Endothelial cell (in vitro differentiated cells): ENCODE measurements at regions not wholly inside any gene's neighbourhood (a gene's known extent, or its start where the extent isn't known, plus 50 kb on each side); places are given as distances from the start of the nearest gene placed in this dataset.

Experiments used
- DNase-seq: peaks from one replicate; pipeline ENCODE4 v3.0.0; 2021; ENCODE audit warnings: low spot score
- H3K27ac Mint-ChIP-seq: one replicate; pipeline ENCODE4 v1.8.0; 2021; ENCODE audit warnings: mixed read lengths, inconsistent platforms; ENCODE audit not compliant: unreplicated experiment
- H3K27me3 Mint-ChIP-seq: one replicate; pipeline ENCODE4 v1.8.0; 2021; ENCODE audit warnings: mild to moderate bottlenecking, moderate library complexity, mixed read lengths, inconsistent platforms; ENCODE audit not compliant: unreplicated experiment
- H3K36me3 Mint-ChIP-seq: one replicate; pipeline ENCODE4 v1.8.0; 2021; ENCODE audit warnings: mild to moderate bottlenecking, low read depth, mixed read lengths, inconsistent platforms; ENCODE audit not compliant: unreplicated experiment
- H3K4me1 Mint-ChIP-seq: one replicate; pipeline ENCODE4 v1.8.0; 2021; ENCODE audit warnings: mild to moderate bottlenecking, mixed read lengths, inconsistent platforms; ENCODE audit not compliant: unreplicated experiment
- H3K4me3 Mint-ChIP-seq: one replicate; pipeline ENCODE4 v1.8.0; 2021; ENCODE audit warnings: mild to moderate bottlenecking, mixed read lengths, inconsistent platforms; ENCODE audit not compliant: unreplicated experiment
- H3K9me3 Mint-ChIP-seq: one replicate; pipeline ENCODE4 v1.8.0; 2021; ENCODE audit warnings: mixed read lengths, inconsistent platforms; ENCODE audit not compliant: unreplicated experiment
- CTCF ChIP-seq: fragments of 200-600 bp; sonication (generic); IDR thresholded peaks from one replicate; pipeline ENCODE4 v1.5.0; 2021; ENCODE audit warnings: antibody characterized with exemption; ENCODE audit not compliant: unreplicated experiment

- no peak for DNase-seq
- no peaks in the 10 kb centered on the region for H3K9me3 Mint-ChIP-seq
- peaks cover 3% of the 10 kb centered on the region for H3K4me1 Mint-ChIP-seq
- H3K4me3 Mint-ChIP-seq = no peak overlapping the region
- H3K27me3 Mint-ChIP-seq = peaks cover 3% of the 10 kb centered on the region
- H3K36me3 Mint-ChIP-seq = peaks cover 3% of the 10 kb centered on the region
- H3K27ac Mint-ChIP-seq = no peak overlapping the region
- no peak for TF ChIP-seq CTCF
These were observed 254.9 kb downstream of the PARN start for GRCh38 chr16:14375132-14375491.

DNA sequence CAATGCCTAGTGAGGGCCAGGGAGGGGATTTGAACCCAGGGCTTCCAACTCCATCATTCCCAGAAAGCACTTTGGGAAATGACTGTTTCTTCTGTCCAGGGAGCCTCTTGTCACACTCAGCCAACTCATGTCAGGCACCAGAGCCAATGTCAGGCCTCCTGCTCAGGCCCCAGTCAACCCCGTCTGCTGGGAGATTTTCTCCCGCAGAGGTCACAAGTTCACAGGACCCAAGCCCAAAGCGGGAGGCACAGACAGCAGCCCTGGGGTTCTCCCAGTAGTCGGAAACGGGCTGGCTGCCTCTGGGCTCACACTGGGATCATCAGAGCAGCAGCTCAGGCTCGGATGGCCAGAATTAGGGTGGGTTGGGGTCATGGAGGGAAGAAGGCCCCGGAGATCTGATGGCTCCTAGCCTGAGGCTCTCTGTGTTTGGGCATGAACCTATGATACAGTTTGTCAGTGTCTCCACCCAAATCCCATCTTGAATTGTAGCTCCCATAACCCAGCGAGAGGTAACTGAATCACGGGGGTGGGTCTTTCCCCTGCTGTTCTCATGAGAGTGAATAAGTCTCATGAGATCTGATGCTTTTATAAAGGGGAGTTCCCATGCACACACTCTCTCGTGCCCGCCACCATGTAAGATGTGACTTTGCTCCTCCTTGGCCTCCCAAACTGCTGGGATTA, 255.5 kb downstream of the PARN start:
- peaks cover 3% of the 10 kb centered on the region for H3K4me1 Mint-ChIP-seq
- H3K27ac Mint-ChIP-seq = no peak overlapping the region
- TF ChIP-seq CTCF = no peak
- peaks cover 3% of the 10 kb centered on the region for H3K36me3 Mint-ChIP-seq
- H3K27me3 Mint-ChIP-seq = peaks cover 3% of the 10 kb centered on the region
- H3K4me3 Mint-ChIP-seq = no peak overlapping the region
- no peak for DNase-seq
- H3K9me3 Mint-ChIP-seq = no peaks in the 10 kb centered on the region

- peaks cover 3% of the 10 kb centered on the region for H3K36me3 Mint-ChIP-seq
- no peaks in the 10 kb centered on the region for H3K9me3 Mint-ChIP-seq
- no peak for DNase-seq
- H3K4me1 Mint-ChIP-seq = peaks cover 3% of the 10 kb centered on the region
- H3K4me3 Mint-ChIP-seq = no peak overlapping the region
- no peak overlapping the region for H3K27ac Mint-ChIP-seq
- TF ChIP-seq CTCF = no peak
- peaks cover 3% of the 10 kb centered on the region for H3K27me3 Mint-ChIP-seq
These were observed 256.2 kb downstream of the PARN start for GRCh38 chr16:14373896-14374295.

GRCh38 chr16:14373406-14373805, 256.7 kb downstream of the PARN start:
- peaks cover 3% of the 10 kb centered on the region for H3K36me3 Mint-ChIP-seq
- no peak for DNase-seq
- H3K27ac Mint-ChIP-seq = no peak overlapping the region
- peaks cover 3% of the 10 kb centered on the region for H3K4me1 Mint-ChIP-seq
- peaks cover 3% of the 10 kb centered on the region for H3K27me3 Mint-ChIP-seq
- H3K4me3 Mint-ChIP-seq = no peak overlapping the region
- H3K9me3 Mint-ChIP-seq = no peaks in the 10 kb centered on the region
- no peak for TF ChIP-seq CTCF

DNA sequence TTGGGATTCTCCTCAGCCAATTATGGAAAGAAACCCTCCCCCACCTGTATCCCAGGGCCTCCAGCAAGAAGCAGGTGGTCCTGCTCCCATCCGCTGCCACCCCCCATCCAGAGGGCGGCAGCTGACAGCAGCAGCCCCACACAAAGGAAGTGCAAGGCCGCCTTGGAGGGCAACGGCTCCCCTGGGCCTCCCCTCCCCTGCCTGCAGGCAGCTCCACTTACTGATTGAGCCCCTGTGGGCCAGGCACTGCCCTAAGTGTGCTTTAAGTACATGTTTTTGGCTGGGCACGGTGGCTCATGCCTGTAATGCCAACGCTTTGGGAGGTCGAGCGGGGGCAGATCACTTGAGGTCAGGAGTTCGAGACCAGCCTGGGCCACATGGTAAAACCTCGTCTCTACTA, 257.6 kb downstream of the PARN start:
- no peak overlapping the region for H3K27ac Mint-ChIP-seq
- H3K4me1 Mint-ChIP-seq = no peaks in the 10 kb centered on the region
- peaks cover 3% of the 10 kb centered on the region for H3K36me3 Mint-ChIP-seq
- DNase-seq = no peak
- no peak overlapping the region for H3K4me3 Mint-ChIP-seq
- TF ChIP-seq CTCF = no peak
- no peaks in the 10 kb centered on the region for H3K9me3 Mint-ChIP-seq
- peaks cover 3% of the 10 kb centered on the region for H3K27me3 Mint-ChIP-seq
